Ascending aorta (tissue), 2 donors: ENCODE measurements at regions not wholly inside any gene's neighbourhood (a gene's known extent, or its start where the extent isn't known, plus 50 kb on each side); places are given as distances from the start of the nearest gene placed in this dataset.

ENCODE experiments used
- DNase-seq, 2 donors: peaks; one replicate each; pipeline ENCODE4 v3.0.0-alpha.2; 2019; ENCODE audit warnings: low spot score in 2 of 2
- H3K27ac ChIP-seq, 2 donors: fragments of 200-600 bp; sonication (generic); one replicate each; pipeline ENCODE4 v1.5.1; 2016 to 2017; ENCODE audit warnings: mild to moderate bottlenecking in 1 of 2
- H3K27me3 ChIP-seq: fragments of 200-600 bp; sonication (generic); one replicate; pipeline ENCODE4 v1.5.1; 2017
- H3K36me3 ChIP-seq, 2 donors: fragments of 200-600 bp; sonication (generic); one replicate each; pipeline ENCODE4 v1.5.1; 2016
- H3K4me1 ChIP-seq, 2 donors: fragments of 200-600 bp; sonication (generic); one replicate each; pipeline ENCODE4 v1.5.1; 2016 to 2017; ENCODE audit warnings: mild to moderate bottlenecking in 1 of 2
- H3K4me3 ChIP-seq, 2 donors: fragments of 200-600 bp; sonication (generic); one replicate each; pipeline ENCODE4 v1.5.1; 2016 to 2017; ENCODE audit warnings: mild to moderate bottlenecking in 1 of 2
- H3K9me3 ChIP-seq, 2 donors: fragments of 200-600 bp; sonication (generic); one replicate each; pipeline ENCODE4 v1.5.1; 2016
- CTCF ChIP-seq, 3 experiments: fragments of 200-600 bp in 2 of 3; fragments of 450-650 bp in 1 of 3; sonication (generic) in 2 of 3; IDR thresholded peaks; one replicate each; pipeline ENCODE4 v1.5.1; 2016 to 2019; ENCODE audit warnings: antibody characterized with exemption in 3 of 3, mild to moderate bottlenecking in 1 of 3, moderate library complexity in 1 of 3
- intact Hi-C: fragments of 100-400 bp; cut with DNase I; formaldehyde crosslinking; loops from one replicate; pipeline ENCODE4 v1.15.1; 2023

DNA sequence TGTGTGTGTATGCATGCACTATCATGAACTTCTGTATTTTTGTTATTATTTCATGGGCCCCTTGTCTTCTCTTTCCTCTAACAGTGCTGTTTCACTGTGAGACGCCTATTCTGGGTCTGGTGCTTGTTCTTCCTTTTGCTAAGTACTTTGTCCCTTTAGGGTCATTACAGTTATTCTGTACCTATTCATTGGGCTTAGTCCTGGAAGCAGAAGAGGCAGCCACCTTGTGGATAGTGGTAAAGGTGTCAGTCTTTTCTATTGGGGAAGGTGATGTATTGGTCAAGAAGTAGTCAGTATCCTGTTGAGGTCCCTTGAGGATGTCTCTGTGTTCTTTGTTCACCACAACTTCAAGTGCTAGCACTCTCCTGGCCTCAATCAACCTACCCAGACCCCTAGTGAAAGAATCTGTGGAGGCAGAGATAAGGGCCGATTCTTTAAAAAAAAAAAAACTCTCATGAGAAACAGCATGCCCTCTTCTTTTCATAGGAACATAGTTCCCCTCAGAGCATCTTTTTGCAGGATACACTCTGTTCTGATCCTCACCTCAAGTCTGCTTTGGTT lies 593.8 kb downstream of the SPRY1 start:
- no peak for TF ChIP-seq CTCF (IDR thresholded peaks at IDR 0.05)
- intact Hi-C loops: no loop called here
- H3K36me3 ChIP-seq: no peaks in the 10 kb centered on the region
- DNase-seq: no peak
- peaks cover 0 to 7% of the 10 kb centered on the region in 2 donors for H3K4me1 ChIP-seq
- H3K27ac ChIP-seq: no peak overlapping the region
- H3K9me3 ChIP-seq: peaks cover 0 to 15% of the 10 kb centered on the region in 2 donors
- H3K4me3 ChIP-seq: no peak overlapping the region
- H3K27me3 ChIP-seq: no peaks in the 10 kb centered on the region

DNA sequence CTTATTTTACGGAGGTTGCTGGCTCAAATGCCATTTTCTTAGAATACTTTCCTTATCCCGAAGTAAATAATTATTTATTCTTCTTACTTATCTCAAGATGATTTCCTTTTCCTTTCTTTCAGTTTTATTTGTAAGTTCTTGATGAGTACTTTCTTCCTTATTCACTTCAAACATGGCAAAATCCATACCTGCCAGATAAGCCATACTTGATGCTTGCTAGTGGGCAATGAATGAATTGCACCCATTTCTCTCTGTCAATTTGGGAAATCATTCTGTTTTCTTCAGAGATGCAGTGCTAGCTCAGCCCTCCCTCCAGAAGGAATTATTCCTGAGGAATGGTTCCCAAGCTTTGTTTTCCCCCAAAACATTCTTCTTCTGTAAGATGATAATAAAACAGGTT lies 598.3 kb downstream of the SPRY1 start:
- Histone ChIP-seq H3K4me3 (no peak overlapping the region), H3K27ac (no peak overlapping the region), H3K36me3 (no peaks in the 10 kb centered on the region), H3K9me3 (peaks cover 0 to 15% of the 10 kb centered on the region in 2 donors), H3K4me1 (no peaks in the 10 kb centered on the region), H3K27me3 (no peaks in the 10 kb centered on the region)
- TF ChIP-seq CTCF (IDR thresholded peaks at IDR 0.05): no peak
- intact Hi-C loops: no loop called here
- DNase-seq: no peak

- no peak for TF ChIP-seq CTCF (IDR thresholded peaks at IDR 0.05)
- intact Hi-C loops: no loop called here
These were observed 599.3 kb downstream of the SPRY1 start for GRCh38 chr4:123995936-123996335.

GRCh38 chr4:123996718-123997510 lies 600.3 kb downstream of the SPRY1 start:
- Histone ChIP-seq H3K36me3 (no peaks in the 10 kb centered on the region), H3K27ac (no peak overlapping the region), H3K27me3 (no peaks in the 10 kb centered on the region), H3K9me3 (peaks cover 0 to 8% of the 10 kb centered on the region in 2 donors), H3K4me1 (no peaks in the 10 kb centered on the region), H3K4me3 (no peak overlapping the region)
- DNase-seq: no peak
- intact Hi-C loops: no loop called here
- no peak for TF ChIP-seq CTCF (IDR thresholded peaks at IDR 0.05)

More at GRCh38 chr4:123995936-123996335, 599.3 kb downstream of the SPRY1 start:
- peaks cover 0 to 15% of the 10 kb centered on the region in 2 donors for H3K9me3 ChIP-seq
- no peak overlapping the region for H3K4me3 ChIP-seq
- no peaks in the 10 kb centered on the region for H3K27me3 ChIP-seq
- H3K36me3 ChIP-seq: no peaks in the 10 kb centered on the region
- no peak for DNase-seq
- no peaks in the 10 kb centered on the region for H3K4me1 ChIP-seq
- no peak overlapping the region for H3K27ac ChIP-seq

- intact Hi-C loops: no loop called here
- H3K27ac ChIP-seq: no peak overlapping the region
- H3K36me3 ChIP-seq: no peaks in the 10 kb centered on the region
- TF ChIP-seq CTCF (IDR thresholded peaks at IDR 0.05): no peak
- H3K4me1 ChIP-seq: no peaks in the 10 kb centered on the region
- H3K9me3 ChIP-seq: no peaks in the 10 kb centered on the region
- H3K27me3 ChIP-seq: no peaks in the 10 kb centered on the region
- no peak overlapping the region for H3K4me3 ChIP-seq
- no peak for DNase-seq
These were observed 601.3 kb downstream of the SPRY1 start for GRCh38 chr4:123997776-123998449.
